Colonic mucosa (tissue), 4 donors: ENCODE measurements at regions not wholly inside any gene's neighbourhood (a gene's known extent, or its start where the extent isn't known, plus 50 kb on each side); places are given as distances from the start of the nearest gene placed in this dataset.

Experiments used
- DNase-seq: peaks from one replicate; pipeline ENCODE4 v3.0.0-alpha.2; 2020
- H3K27ac ChIP-seq: fragments of 200-600 bp; one replicate; pipeline ENCODE4 v1.8.0; 2021
- H3K27me3 ChIP-seq: fragments of 200-600 bp; one replicate; pipeline ENCODE4 v1.8.0; 2021
- H3K36me3 ChIP-seq: fragments of 200-600 bp; one replicate; pipeline ENCODE4 v1.8.0; 2021
- H3K4me1 ChIP-seq: fragments of 200-600 bp; one replicate; pipeline ENCODE4 v1.8.0; 2021; ENCODE audit warnings: mild to moderate bottlenecking
- H3K4me3 ChIP-seq: fragments of 200-600 bp; one replicate; pipeline ENCODE4 v1.8.0; 2021
- H3K9ac ChIP-seq, 2 donors: one replicate each; pipeline ENCODE4 v1.7.0; 2013; ENCODE audit warnings: control low read depth in 2 of 2, low read depth in 2 of 2, low read length in 2 of 2
- H3K9me3 ChIP-seq: fragments of 200-600 bp; one replicate; pipeline ENCODE4 v1.8.0; 2021
- intact Hi-C: fragments of 100-400 bp; cut with DNase I; formaldehyde crosslinking; loops from one replicate; pipeline ENCODE4 v1.14.1; 2022
- TF ChIP-seq, protein P1 (sequence below): fragments of 200-600 bp; IDR thresholded peaks from one replicate; pipeline ENCODE4 v1.8.0; 2022; ENCODE audit warnings: antibody characterized with exemption, mild to moderate bottlenecking
- donor health status: healthy.
- donor health status: DM: no; HTN: no; CAD: no.
- donor health status: DM: no; HTN: no; CAD: no.

DNA sequence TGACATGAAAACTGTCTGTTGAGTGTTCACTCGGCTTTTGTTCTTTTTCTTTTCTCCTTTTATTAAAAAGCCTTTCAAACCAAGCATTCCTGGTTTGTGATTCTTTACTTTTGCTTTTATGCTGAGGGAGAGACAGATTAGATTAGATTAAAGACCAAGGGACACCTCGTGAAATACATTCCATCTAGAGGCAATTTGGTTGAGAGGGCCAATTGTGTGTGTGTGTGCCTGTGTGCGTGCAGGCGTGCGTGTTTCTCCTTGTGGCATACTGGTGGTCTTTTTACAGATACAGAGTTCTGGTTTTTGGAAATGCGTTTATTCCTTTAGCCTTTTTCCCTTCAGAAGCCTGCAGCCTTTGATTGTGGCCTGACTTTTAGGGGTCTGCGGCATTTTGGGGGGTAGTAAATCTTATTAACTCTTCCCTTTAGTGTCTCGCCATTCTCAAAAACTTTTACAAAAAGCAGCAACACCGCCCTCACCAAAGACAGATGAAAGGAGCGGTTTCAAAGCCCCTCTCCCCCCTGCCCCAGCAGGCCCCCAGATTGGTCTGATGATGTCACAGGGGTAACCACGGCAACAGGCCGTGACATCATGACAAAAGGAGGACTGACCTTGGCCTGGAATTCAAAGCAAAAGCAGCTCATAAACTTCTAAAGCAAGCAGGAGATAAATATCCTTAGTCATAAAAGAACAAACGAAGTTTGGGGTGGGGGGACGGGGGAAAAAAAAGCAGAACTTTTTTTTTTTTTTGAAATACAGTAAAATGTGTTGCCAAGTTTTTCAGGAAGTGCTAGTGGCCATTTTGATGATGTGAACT is 84.1 kb upstream of the TBX3 start:
- H3K9ac ChIP-seq = no peak overlapping the region
- no peaks in the 10 kb centered on the region for H3K9me3 ChIP-seq
- no peak for DNase-seq
- no peaks in the 10 kb centered on the region for H3K27me3 ChIP-seq
- no peak overlapping the region for H3K4me3 ChIP-seq
- no peaks in the 10 kb centered on the region for H3K36me3 ChIP-seq
- intact Hi-C loops = no loop called here
- no peaks in the 10 kb centered on the region for H3K4me1 ChIP-seq
- H3K27ac ChIP-seq = no peak overlapping the region
- TF ChIP-seq, protein P1, sequence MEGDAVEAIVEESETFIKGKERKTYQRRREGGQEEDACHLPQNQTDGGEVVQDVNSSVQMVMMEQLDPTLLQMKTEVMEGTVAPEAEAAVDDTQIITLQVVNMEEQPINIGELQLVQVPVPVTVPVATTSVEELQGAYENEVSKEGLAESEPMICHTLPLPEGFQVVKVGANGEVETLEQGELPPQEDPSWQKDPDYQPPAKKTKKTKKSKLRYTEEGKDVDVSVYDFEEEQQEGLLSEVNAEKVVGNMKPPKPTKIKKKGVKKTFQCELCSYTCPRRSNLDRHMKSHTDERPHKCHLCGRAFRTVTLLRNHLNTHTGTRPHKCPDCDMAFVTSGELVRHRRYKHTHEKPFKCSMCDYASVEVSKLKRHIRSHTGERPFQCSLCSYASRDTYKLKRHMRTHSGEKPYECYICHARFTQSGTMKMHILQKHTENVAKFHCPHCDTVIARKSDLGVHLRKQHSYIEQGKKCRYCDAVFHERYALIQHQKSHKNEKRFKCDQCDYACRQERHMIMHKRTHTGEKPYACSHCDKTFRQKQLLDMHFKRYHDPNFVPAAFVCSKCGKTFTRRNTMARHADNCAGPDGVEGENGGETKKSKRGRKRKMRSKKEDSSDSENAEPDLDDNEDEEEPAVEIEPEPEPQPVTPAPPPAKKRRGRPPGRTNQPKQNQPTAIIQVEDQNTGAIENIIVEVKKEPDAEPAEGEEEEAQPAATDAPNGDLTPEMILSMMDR = no peak

DNA sequence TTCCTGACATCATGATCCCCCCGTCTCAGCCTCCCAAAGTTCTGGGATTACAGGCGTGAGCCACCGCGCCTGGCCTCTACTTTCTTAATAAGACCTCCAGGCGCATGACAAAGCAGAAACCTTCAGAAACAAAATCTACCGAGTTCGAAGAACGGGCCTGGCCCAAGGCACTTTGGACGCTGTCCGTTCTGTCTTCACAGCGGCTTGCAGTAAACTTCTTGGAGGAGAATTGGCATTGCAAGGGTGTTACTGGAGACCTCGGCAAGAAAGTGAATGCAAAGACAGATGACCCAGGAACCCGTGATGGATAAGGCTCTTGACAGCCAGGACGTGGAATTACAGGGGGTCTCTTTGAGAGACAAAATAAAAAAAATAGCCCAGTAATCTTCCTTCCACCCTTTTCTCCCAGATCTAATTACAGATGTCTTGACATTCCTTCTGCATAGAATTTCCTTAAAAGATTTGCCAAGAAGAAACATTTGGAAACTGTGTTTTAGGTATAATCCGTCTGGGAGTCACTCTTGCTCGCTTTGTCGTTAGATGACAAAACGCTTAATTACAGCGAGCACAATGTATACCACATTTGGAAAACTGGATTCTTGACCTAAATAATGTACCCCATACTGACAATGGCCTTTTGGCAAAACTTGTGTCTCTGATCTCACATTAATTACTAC is 83.2 kb upstream of the TBX3 start:
- H3K36me3 ChIP-seq = no peaks in the 10 kb centered on the region
- intact Hi-C loops = no loop called here
- DNase-seq = no peak
- no peak overlapping the region for H3K4me3 ChIP-seq
- no peak overlapping the region for H3K27ac ChIP-seq
- TF ChIP-seq, protein P1 = no peak
- no peaks in the 10 kb centered on the region for H3K9me3 ChIP-seq
- H3K9ac ChIP-seq = no peak overlapping the region
- no peaks in the 10 kb centered on the region for H3K27me3 ChIP-seq
- H3K4me1 ChIP-seq = no peaks in the 10 kb centered on the region

DNA sequence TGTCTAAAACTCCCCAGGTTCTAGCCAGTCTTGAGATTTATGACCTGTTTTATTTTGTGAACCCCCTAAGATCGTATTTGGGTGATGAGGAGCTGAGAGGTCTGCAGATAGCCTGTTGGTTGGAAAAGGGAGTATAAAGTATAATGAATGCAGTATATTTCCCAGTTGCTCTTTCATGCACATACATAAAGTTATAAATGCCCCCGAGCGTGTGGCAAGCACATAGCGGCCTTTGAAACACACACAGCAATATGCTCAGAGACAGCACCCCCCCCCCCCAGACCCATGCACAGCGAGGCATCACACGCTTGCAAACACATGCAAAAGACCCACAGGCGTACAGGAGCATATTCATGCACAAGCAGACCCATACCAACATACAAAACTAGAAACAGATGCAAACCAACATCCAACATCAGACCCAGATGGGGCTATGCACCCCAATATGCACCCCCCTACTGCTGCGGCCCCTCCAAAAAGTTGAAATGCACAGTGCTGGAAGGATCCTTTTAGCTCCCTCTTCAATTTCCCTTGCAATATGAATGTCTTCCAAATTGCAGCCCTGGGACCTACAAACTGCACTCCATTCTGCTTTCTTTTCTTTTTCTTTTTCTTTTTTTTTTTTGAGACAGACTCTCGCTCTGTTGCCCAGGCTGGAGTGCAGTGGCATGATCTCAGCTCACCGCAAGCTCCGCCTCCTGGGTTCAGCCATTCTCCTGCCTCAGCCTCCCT is 82.2 kb upstream of the TBX3 start:
- no peaks in the 10 kb centered on the region for H3K9me3 ChIP-seq
- H3K27ac ChIP-seq = no peak overlapping the region
- TF ChIP-seq, protein P1 = no peak
- H3K4me3 ChIP-seq = no peak overlapping the region
- DNase-seq = no peak
- no peaks in the 10 kb centered on the region for H3K36me3 ChIP-seq
- H3K27me3 ChIP-seq = no peaks in the 10 kb centered on the region
- H3K4me1 ChIP-seq = no peaks in the 10 kb centered on the region
- no peak overlapping the region for H3K9ac ChIP-seq
- intact Hi-C loops = no loop called here

DNA sequence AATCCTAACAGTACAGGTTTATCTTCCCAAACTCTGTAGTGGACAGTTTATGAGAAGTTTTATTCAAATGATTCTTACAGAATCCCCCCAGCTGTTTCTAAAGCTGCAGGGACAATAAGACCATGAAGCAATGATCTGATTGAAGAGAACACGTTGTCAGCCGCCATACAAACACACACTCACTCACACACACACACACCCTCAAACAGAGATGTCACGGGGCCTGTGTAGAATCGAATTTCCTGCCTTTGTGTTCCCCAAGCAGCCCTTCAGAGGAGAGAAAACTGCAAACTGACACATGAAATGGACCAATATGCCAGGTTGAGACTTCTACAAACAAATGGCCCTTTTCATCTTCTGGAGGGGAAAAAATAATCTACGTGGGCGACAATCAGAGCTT is 80.5 kb upstream of the TBX3 start:
- TF ChIP-seq, protein P1 = no peak
- no peak for DNase-seq
- intact Hi-C loops = no loop called here
- H3K27me3 ChIP-seq = no peaks in the 10 kb centered on the region
- no peaks in the 10 kb centered on the region for H3K36me3 ChIP-seq
- H3K27ac ChIP-seq = no peak overlapping the region
- H3K9ac ChIP-seq = no peak overlapping the region
- no peaks in the 10 kb centered on the region for H3K9me3 ChIP-seq
- H3K4me1 ChIP-seq = no peaks in the 10 kb centered on the region
- H3K4me3 ChIP-seq = no peak overlapping the region

DNA sequence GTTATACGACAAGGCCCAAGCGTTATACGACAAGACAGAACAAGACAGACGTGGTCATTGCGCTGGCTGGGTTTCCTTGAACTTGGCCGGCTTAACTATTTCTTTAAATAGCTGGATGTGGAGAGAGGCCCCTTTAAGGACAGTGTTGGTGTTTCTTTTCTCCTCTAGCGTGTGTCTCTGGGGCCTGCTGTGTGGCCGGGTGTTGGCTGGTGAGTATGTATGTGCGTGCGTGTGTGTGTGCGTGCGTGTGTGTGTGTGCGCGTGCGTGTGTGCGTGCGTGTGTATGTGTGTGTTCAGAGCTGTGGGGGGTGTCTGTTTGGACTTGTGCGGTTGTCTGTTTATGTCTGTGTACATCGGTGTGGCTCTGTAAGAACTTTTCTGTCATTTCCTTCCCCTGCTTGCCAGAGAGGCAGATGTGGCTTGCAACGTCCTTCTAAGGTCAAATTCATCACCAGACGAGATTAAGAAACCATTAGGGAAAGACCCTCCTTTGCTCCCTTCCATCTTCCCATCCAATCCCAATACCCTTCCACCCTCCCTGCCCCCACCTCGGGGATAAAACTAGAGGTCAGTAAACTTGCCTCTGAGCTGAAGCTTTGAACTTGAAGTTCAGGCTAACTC is 78.6 kb upstream of the TBX3 start:
- TF ChIP-seq, protein P1 = no peak
- intact Hi-C loops = no loop called here
- H3K9ac ChIP-seq = no peak overlapping the region

More for the DNA sequence above, 78.6 kb upstream of the TBX3 start:
- no peak overlapping the region for H3K4me3 ChIP-seq
- no peaks in the 10 kb centered on the region for H3K36me3 ChIP-seq
- DNase-seq = no peak
- no peaks in the 10 kb centered on the region for H3K9me3 ChIP-seq
- no peaks in the 10 kb centered on the region for H3K4me1 ChIP-seq
- H3K27me3 ChIP-seq = no peaks in the 10 kb centered on the region
- H3K27ac ChIP-seq = no peak overlapping the region
